ENCODE measurements at regions not wholly inside any gene's neighbourhood (a gene's known extent, or its start where the extent isn't known, plus 50 kb on each side); places are given as distances from the start of the nearest gene placed in this dataset.

- TF ChIP-seq, protein P1, sequence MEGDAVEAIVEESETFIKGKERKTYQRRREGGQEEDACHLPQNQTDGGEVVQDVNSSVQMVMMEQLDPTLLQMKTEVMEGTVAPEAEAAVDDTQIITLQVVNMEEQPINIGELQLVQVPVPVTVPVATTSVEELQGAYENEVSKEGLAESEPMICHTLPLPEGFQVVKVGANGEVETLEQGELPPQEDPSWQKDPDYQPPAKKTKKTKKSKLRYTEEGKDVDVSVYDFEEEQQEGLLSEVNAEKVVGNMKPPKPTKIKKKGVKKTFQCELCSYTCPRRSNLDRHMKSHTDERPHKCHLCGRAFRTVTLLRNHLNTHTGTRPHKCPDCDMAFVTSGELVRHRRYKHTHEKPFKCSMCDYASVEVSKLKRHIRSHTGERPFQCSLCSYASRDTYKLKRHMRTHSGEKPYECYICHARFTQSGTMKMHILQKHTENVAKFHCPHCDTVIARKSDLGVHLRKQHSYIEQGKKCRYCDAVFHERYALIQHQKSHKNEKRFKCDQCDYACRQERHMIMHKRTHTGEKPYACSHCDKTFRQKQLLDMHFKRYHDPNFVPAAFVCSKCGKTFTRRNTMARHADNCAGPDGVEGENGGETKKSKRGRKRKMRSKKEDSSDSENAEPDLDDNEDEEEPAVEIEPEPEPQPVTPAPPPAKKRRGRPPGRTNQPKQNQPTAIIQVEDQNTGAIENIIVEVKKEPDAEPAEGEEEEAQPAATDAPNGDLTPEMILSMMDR (conservative IDR thresholded peaks at IDR 0.05; ENCODE audit: low read depth in 2 of 2), result no peak
- TF ChIP-seq POLR2AphosphoS5 (IDR thresholded peaks at IDR 0.05; ENCODE audit: low read depth), result no peak
- TF ChIP-seq EZH2phosphoT487 (IDR thresholded peaks at IDR 0.05; ENCODE audit: unreplicated experiment), result no peak
- TF ChIP-seq ZNF331 (CRISPR knock-in tag; IDR thresholded peaks at IDR 0.05; ENCODE audit: low read depth), result no peak
- TF ChIP-seq, protein P2, sequence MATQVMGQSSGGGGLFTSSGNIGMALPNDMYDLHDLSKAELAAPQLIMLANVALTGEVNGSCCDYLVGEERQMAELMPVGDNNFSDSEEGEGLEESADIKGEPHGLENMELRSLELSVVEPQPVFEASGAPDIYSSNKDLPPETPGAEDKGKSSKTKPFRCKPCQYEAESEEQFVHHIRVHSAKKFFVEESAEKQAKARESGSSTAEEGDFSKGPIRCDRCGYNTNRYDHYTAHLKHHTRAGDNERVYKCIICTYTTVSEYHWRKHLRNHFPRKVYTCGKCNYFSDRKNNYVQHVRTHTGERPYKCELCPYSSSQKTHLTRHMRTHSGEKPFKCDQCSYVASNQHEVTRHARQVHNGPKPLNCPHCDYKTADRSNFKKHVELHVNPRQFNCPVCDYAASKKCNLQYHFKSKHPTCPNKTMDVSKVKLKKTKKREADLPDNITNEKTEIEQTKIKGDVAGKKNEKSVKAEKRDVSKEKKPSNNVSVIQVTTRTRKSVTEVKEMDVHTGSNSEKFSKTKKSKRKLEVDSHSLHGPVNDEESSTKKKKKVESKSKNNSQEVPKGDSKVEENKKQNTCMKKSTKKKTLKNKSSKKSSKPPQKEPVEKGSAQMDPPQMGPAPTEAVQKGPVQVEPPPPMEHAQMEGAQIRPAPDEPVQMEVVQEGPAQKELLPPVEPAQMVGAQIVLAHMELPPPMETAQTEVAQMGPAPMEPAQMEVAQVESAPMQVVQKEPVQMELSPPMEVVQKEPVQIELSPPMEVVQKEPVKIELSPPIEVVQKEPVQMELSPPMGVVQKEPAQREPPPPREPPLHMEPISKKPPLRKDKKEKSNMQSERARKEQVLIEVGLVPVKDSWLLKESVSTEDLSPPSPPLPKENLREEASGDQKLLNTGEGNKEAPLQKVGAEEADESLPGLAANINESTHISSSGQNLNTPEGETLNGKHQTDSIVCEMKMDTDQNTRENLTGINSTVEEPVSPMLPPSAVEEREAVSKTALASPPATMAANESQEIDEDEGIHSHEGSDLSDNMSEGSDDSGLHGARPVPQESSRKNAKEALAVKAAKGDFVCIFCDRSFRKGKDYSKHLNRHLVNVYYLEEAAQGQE (IDR thresholded peaks at IDR 0.05; ENCODE audit: unreplicated experiment), result no peak
- TF ChIP-seq EZH2 (IDR thresholded peaks at IDR 0.05; ENCODE audit: low read depth, unreplicated experiment), result no peak
Observed at GRCh38 chr22:49267996-49268395, 559.7 kb downstream of the BRD1 start.

Data from GM23338 (cell line).